ENCODE measurements at regions not wholly inside any gene's neighbourhood (a gene's known extent, or its start where the extent isn't known, plus 50 kb on each side); places are given as distances from the start of the nearest gene placed in this dataset.

DNA sequence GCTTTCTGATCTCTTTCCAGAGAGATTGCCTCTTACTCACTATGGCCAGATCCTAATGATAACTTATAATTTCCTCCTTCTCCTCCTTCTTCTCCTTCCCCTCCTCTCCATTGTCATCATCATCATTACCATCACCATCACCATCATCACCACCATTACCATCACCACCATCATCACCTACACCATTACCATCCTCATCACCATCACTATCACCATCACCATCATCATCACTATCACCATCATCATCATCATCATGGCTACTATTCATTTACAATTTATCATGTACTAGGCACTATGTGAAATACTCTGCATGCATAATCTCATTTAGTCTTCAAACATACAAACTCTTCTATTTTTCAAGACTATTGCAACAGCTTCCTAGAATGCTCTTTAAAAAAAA lies 540.9 kb upstream of the C16orf82 start:
- no peaks in the 10 kb centered on the region for H3K36me3 Mint-ChIP-seq
- H3K4me3 Mint-ChIP-seq = no peak overlapping the region
- ChIA-PET CTCF (no interaction called here), POLR2A (no interaction called here)
- Histone ChIP-seq H3K9me3 (no peaks in the 10 kb centered on the region), H3K4me1 (ENCODE audit: control insufficient read depth in 1 of 2, extremely low read depth in 1 of 2, insufficient read depth in 2 of 2, low read length in 2 of 2) (no peaks in the 10 kb centered on the region), H3K27me3 (replicated peaks in 1 of 2; ENCODE audit: control insufficient read depth in 2 of 2, extremely low read depth in 1 of 2, insufficient read depth in 2 of 2, low read length in 1 of 2) (peaks cover 0 to 3% of the 10 kb centered on the region in 2 experiments), H3K36me3 (ENCODE audit: control insufficient read depth in 2 of 2, extremely low read depth in 1 of 2, insufficient read depth in 1 of 2, low read length in 1 of 2) (no peaks in the 10 kb centered on the region), H3K27ac (ENCODE audit: low read length) (no peak overlapping the region), H3K4me3 (ENCODE audit: control insufficient read depth in 1 of 2, extremely low read depth in 1 of 2, low read length in 1 of 2) (no peak overlapping the region)
- H3K4me1 Mint-ChIP-seq = no peaks in the 10 kb centered on the region
- peaks cover 1 to 4% of the 10 kb centered on the region in 2 donors for H3K27me3 Mint-ChIP-seq
- H3K9me3 Mint-ChIP-seq = peaks cover 0 to 3% (median 0%) of the 10 kb centered on the region in 3 donors
- H3K27ac Mint-ChIP-seq = no peak overlapping the region
- DNase-seq = no peak
- no peak for ATAC-seq (replicated peaks in 1 of 4)

DNA sequence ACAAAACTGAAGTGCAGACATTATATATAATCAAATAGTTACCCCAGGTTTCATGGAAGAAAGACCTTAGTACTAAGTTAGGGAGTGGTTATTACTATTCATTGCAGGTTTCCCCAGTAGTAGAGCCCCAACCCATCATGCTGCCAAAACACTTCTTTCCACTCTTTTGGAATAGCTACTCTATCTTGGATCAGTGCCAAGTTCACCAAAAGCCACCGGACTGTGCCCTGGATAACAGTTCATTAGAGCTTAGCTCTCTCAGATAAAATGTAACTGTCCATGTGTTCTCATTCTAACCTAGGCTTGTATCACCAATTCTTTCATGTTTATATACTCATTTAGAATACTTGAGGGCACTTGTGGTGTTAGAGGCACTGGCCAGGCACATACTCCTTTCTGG lies 540.1 kb upstream of the C16orf82 start:
- Histone ChIP-seq H3K27me3 (replicated peaks in 1 of 2; ENCODE audit: control insufficient read depth in 2 of 2, extremely low read depth in 1 of 2, insufficient read depth in 2 of 2, low read length in 1 of 2) (peaks cover 0 to 3% of the 10 kb centered on the region in 2 experiments), H3K27ac (ENCODE audit: low read length) (no peak overlapping the region), H3K4me3 (ENCODE audit: control insufficient read depth in 1 of 2, extremely low read depth in 1 of 2, low read length in 1 of 2) (no peak overlapping the region), H3K36me3 (ENCODE audit: control insufficient read depth in 2 of 2, extremely low read depth in 1 of 2, insufficient read depth in 1 of 2, low read length in 1 of 2) (no peaks in the 10 kb centered on the region), H3K9me3 (no peaks in the 10 kb centered on the region), H3K4me1 (ENCODE audit: control insufficient read depth in 1 of 2, extremely low read depth in 1 of 2, insufficient read depth in 2 of 2, low read length in 2 of 2) (no peaks in the 10 kb centered on the region)
- Mint-ChIP-seq H3K27me3 (peaks cover 1 to 4% of the 10 kb centered on the region in 2 donors), H3K36me3 (no peaks in the 10 kb centered on the region), H3K9me3 (no peaks in the 10 kb centered on the region), H3K4me1 (no peaks in the 10 kb centered on the region), H3K4me3 (no peak overlapping the region), H3K27ac (no peak overlapping the region)
- ChIA-PET CTCF (no interaction called here), POLR2A (no interaction called here)
- DNase-seq (no peak), ATAC-seq (replicated peaks in 1 of 4) (no peak)
- no CpG with 5 or more reads among the region's 1 CpG for WGBS (ENCODE audit: insufficient coverage)

DNA sequence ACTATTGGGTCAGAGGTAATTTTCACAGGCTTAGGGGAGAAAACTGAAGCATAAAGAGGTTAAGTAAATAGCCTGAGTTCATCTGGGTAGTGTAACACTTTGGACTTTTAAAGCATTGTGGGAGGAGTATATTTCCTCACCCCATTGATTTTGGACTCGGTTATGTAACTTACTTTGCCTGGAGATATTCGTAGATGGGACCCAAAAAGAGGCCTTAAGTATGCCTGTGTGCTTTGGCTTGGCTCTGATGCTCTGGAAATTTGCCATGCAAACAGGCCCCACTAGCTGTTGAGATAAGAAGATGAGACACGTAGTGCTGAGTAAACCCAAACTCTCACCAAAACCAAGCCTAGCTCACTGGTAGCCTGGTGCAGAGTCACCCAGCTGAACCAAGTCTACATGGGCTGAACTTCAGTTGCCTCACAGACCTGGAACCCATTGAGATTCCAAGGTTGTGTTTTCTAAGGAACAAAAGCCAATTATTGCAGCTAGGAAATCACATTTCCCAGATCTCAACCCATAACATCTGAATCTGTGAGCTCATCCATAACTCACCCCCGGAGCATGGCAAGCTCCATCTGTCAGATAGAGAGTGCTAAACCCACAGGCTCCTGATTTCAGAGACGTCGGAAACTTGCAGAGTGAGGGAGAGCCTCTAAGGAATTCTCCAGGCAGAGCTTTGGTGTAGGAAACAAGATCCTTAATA lies 536.0 kb upstream of the C16orf82 start:
- Histone ChIP-seq H3K9me3 (no peaks in the 10 kb centered on the region), H3K4me3 (ENCODE audit: control insufficient read depth in 1 of 2, extremely low read depth in 1 of 2, low read length in 1 of 2) (no peak overlapping the region), H3K4me1 (ENCODE audit: control insufficient read depth in 1 of 2, extremely low read depth in 1 of 2, insufficient read depth in 2 of 2, low read length in 2 of 2) (no peaks in the 10 kb centered on the region), H3K27ac (ENCODE audit: low read length) (no peak overlapping the region), H3K36me3 (ENCODE audit: control insufficient read depth in 2 of 2, extremely low read depth in 1 of 2, insufficient read depth in 1 of 2, low read length in 1 of 2) (no peaks in the 10 kb centered on the region), H3K27me3 (replicated peaks in 1 of 2; ENCODE audit: control insufficient read depth in 2 of 2, extremely low read depth in 1 of 2, insufficient read depth in 2 of 2, low read length in 1 of 2) (no peaks in the 10 kb centered on the region)
- WGBS (ENCODE audit: insufficient coverage) = 37% methylated on average over 2 of the region's 6 CpGs
- ChIA-PET POLR2A (no interaction called here), CTCF (no interaction called here)
- ATAC-seq (replicated peaks in 1 of 4) (no peak), DNase-seq (no peak)
- peaks cover 1 to 4% of the 10 kb centered on the region in 2 donors for H3K27me3 Mint-ChIP-seq
- H3K9me3 Mint-ChIP-seq = no peaks in the 10 kb centered on the region
- H3K27ac Mint-ChIP-seq = no peak overlapping the region
- H3K4me3 Mint-ChIP-seq = no peak overlapping the region
- H3K4me1 Mint-ChIP-seq = no peaks in the 10 kb centered on the region
- H3K36me3 Mint-ChIP-seq = no peaks in the 10 kb centered on the region

DNA sequence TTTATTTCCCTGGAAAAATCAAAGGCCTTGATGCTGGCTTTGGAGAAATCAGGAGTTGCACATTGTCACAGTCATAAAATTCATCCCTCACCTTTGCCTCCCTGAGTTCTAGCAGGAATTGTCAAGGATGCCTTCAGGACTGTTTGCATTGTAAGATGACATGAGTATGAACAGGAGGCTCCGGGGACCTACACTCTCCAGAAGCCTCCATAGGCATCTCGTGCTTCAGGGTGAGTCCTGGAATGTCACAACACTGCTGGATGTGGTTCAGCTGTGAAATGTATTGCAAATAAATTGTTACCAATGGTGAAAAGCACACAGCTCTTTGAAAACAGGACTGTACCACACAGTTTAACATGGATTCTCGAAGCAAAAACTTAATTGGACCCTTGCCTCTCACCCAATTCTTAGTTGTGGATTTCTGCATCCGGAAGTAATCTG lies 535.4 kb upstream of the C16orf82 start:
- DNase-seq = no peak
- Histone ChIP-seq H3K27ac (ENCODE audit: low read length) (no peak overlapping the region), H3K4me1 (ENCODE audit: control insufficient read depth in 1 of 2, extremely low read depth in 1 of 2, insufficient read depth in 2 of 2, low read length in 2 of 2) (no peaks in the 10 kb centered on the region), H3K27me3 (replicated peaks in 1 of 2; ENCODE audit: control insufficient read depth in 2 of 2, extremely low read depth in 1 of 2, insufficient read depth in 2 of 2, low read length in 1 of 2) (no peaks in the 10 kb centered on the region), H3K4me3 (ENCODE audit: control insufficient read depth in 1 of 2, extremely low read depth in 1 of 2, low read length in 1 of 2) (no peak overlapping the region), H3K9me3 (no peaks in the 10 kb centered on the region), H3K36me3 (ENCODE audit: control insufficient read depth in 2 of 2, extremely low read depth in 1 of 2, insufficient read depth in 1 of 2, low read length in 1 of 2) (no peaks in the 10 kb centered on the region)
- Mint-ChIP-seq H3K4me3 (no peak overlapping the region), H3K27me3 (peaks cover 1 to 4% of the 10 kb centered on the region in 2 donors), H3K36me3 (no peaks in the 10 kb centered on the region), H3K9me3 (no peaks in the 10 kb centered on the region), H3K4me1 (no peaks in the 10 kb centered on the region), H3K27ac (no peak overlapping the region)
- ChIA-PET POLR2A (no interaction called here), CTCF (no interaction called here)
- no peak for ATAC-seq (replicated peaks in 1 of 4)
- 20% methylated on average over 1 of the region's 4 CpGs for WGBS (ENCODE audit: insufficient coverage)

DNA sequence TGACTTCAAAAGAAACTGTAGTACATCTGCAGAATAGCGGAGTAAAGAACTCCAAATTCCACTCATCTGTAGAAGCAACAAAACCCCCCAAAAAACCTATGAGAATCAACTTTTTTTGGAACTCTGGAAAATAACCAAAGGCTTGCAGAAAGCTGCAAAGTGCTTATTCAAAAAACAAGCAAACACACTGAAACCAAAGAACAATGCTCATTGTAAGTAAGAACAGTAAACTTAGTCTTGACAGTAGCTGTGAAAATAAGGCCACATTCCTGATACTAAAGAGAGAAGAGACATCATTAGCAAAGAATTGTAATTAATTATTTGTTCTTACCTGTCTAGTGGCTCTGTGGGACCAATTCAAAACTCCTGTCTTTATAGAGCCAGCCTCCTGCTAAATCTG lies 534.3 kb upstream of the C16orf82 start:
- H3K4me1 ChIP-seq (ENCODE audit: control insufficient read depth in 1 of 2, extremely low read depth in 1 of 2, insufficient read depth in 2 of 2, low read length in 2 of 2) = no peaks in the 10 kb centered on the region
- H3K4me3 ChIP-seq (ENCODE audit: control insufficient read depth in 1 of 2, extremely low read depth in 1 of 2, low read length in 1 of 2) = no peak overlapping the region
- CTCF ChIA-PET = no interaction called here
- H3K9me3 ChIP-seq = no peaks in the 10 kb centered on the region
- POLR2A ChIA-PET = no interaction called here
- no CpG with 5 or more reads among the region's 1 CpG for WGBS (ENCODE audit: insufficient coverage)
- no peaks in the 10 kb centered on the region for H3K4me1 Mint-ChIP-seq
- H3K27me3 Mint-ChIP-seq = peaks cover under 1 to 2% of the 10 kb centered on the region in 2 donors
- no peaks in the 10 kb centered on the region for H3K36me3 Mint-ChIP-seq
- H3K27ac Mint-ChIP-seq = no peak overlapping the region
- no peaks in the 10 kb centered on the region for H3K36me3 ChIP-seq (ENCODE audit: control insufficient read depth in 2 of 2, extremely low read depth in 1 of 2, insufficient read depth in 1 of 2, low read length in 1 of 2)
- H3K9me3 Mint-ChIP-seq = no peaks in the 10 kb centered on the region
- DNase-seq (no peak), ATAC-seq (replicated peaks in 1 of 4) (no peak)
- H3K4me3 Mint-ChIP-seq = no peak overlapping the region
- H3K27me3 ChIP-seq (replicated peaks in 1 of 2; ENCODE audit: control insufficient read depth in 2 of 2, extremely low read depth in 1 of 2, insufficient read depth in 2 of 2, low read length in 1 of 2) = no peaks in the 10 kb centered on the region
- no peak overlapping the region for H3K27ac ChIP-seq (ENCODE audit: low read length)

DNA sequence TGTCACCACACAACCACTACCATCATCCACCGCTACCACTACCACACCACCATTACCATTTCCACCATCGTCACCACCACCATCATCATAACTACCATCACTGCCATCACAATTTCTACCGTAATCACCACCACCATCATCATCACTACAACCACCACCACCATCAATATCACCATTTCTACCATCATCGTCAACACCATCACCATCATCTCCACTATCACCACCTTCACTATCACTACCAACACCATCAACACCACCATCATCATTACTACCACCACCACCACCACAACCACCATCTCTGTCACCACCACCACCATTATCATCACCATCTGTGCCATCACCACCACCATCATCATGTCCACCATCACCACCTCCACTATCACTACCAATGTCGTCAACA lies 524.5 kb upstream of the C16orf82 start:
- Histone ChIP-seq H3K27me3 (replicated peaks in 1 of 2; ENCODE audit: control insufficient read depth in 2 of 2, extremely low read depth in 1 of 2, insufficient read depth in 2 of 2, low read length in 1 of 2) (peaks cover 0 to 3% of the 10 kb centered on the region in 2 experiments), H3K4me1 (ENCODE audit: control insufficient read depth in 1 of 2, extremely low read depth in 1 of 2, insufficient read depth in 2 of 2, low read length in 2 of 2) (no peaks in the 10 kb centered on the region), H3K9me3 (no peaks in the 10 kb centered on the region), H3K27ac (ENCODE audit: low read length) (no peak overlapping the region), H3K4me3 (ENCODE audit: control insufficient read depth in 1 of 2, extremely low read depth in 1 of 2, low read length in 1 of 2) (no peak overlapping the region), H3K36me3 (ENCODE audit: control insufficient read depth in 2 of 2, extremely low read depth in 1 of 2, insufficient read depth in 1 of 2, low read length in 1 of 2) (no peaks in the 10 kb centered on the region)
- Mint-ChIP-seq H3K4me3 (no peak overlapping the region), H3K27ac (no peak overlapping the region), H3K36me3 (no peaks in the 10 kb centered on the region), H3K9me3 (no peaks in the 10 kb centered on the region), H3K4me1 (no peaks in the 10 kb centered on the region), H3K27me3 (peaks cover 6% of the 10 kb centered on the region in 2 donors)
- ChIA-PET POLR2A (no interaction called here), CTCF (no interaction called here)
- WGBS (ENCODE audit: insufficient coverage) = 95% methylated on average over 5 of the region's 5 CpGs
- ATAC-seq (replicated peaks in 1 of 4) (no peak), DNase-seq (no peak)

DNA sequence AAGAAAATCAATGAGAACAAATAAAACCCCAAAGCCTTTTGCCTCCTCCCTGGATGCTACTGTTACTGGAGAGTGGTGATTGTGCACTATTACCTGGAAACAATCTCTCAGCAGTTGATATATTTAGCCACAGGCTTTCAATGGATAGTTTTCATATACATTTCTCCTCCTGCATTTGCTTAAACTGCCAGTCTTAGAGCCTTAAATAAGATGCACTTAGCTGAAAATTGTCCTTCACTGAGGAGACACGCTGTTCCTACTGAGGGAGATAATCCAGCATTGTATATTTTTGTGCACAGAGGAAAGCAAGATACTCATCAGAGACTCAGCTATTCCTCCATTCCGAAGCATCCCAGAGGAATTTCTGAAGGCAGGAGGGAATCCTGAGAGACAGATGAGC lies 520.2 kb upstream of the C16orf82 start:
- no peaks in the 10 kb centered on the region for H3K9me3 Mint-ChIP-seq
- peaks cover 0 to 2% of the 10 kb centered on the region in 2 donors for H3K27me3 Mint-ChIP-seq
- POLR2A ChIA-PET = no interaction called here
- no peak overlapping the region for H3K4me3 ChIP-seq (ENCODE audit: control insufficient read depth in 1 of 2, extremely low read depth in 1 of 2, low read length in 1 of 2)
- H3K9me3 ChIP-seq = no peaks in the 10 kb centered on the region
- H3K4me1 Mint-ChIP-seq = no peaks in the 10 kb centered on the region
- no CpG with 5 or more reads among the region's 2 CpGs for WGBS (ENCODE audit: insufficient coverage)
- H3K36me3 Mint-ChIP-seq = no peaks in the 10 kb centered on the region
- no peaks in the 10 kb centered on the region for H3K36me3 ChIP-seq (ENCODE audit: control insufficient read depth in 2 of 2, extremely low read depth in 1 of 2, insufficient read depth in 1 of 2, low read length in 1 of 2)
- no peak overlapping the region for H3K27ac ChIP-seq (ENCODE audit: low read length)
- DNase-seq (no peak), ATAC-seq (replicated peaks in 1 of 4) (no peak)
- no peak overlapping the region for H3K27ac Mint-ChIP-seq
- H3K4me3 Mint-ChIP-seq = no peak overlapping the region
- CTCF ChIA-PET = no interaction called here
- peaks cover 0 to 3% of the 10 kb centered on the region in 2 experiments for H3K27me3 ChIP-seq (replicated peaks in 1 of 2; ENCODE audit: control insufficient read depth in 2 of 2, extremely low read depth in 1 of 2, insufficient read depth in 2 of 2, low read length in 1 of 2)
- H3K4me1 ChIP-seq (ENCODE audit: control insufficient read depth in 1 of 2, extremely low read depth in 1 of 2, insufficient read depth in 2 of 2, low read length in 2 of 2) = no peaks in the 10 kb centered on the region
